D721Med (cell line): ENCODE measurements at regions not wholly inside any gene's neighbourhood (a gene's known extent, or its start where the extent isn't known, plus 50 kb on each side); places are given as distances from the start of the nearest gene placed in this dataset.

Experiments used
- DNase-seq: peaks from one replicate; pipeline ENCODE4 v3.0.0; 2011; ENCODE audit warnings: low spot score; ENCODE audit not compliant: insufficient read length
- FAIRE-seq: peaks from 2 replicates; lab custom pipeline; 2011; peaks lifted over from hg19 to GRCh38; lab: Jason Lieb, UNC
- CTCF ChIP-seq: IDR thresholded peaks from 2 replicates; pipeline ENCODE4 v1.5.1; 2012; ENCODE audit warnings: mild to moderate bottlenecking, control low read depth; ENCODE audit not compliant: insufficient read depth; ENCODE audit errors: missing control alignments

GRCh38 chr12:89289720-89290119 lies 62.6 kb downstream of the DUSP6 start:
- no peak for DNase-seq
- no peak for TF ChIP-seq CTCF
- FAIRE-seq, result no peak

- no peak for TF ChIP-seq CTCF
- DNase-seq (no peak), FAIRE-seq (no peak)
Observed at GRCh38 chr12:89288959-89289358, 63.3 kb downstream of the DUSP6 start.

GRCh38 chr12:89286501-89286900 lies 65.8 kb downstream of the DUSP6 start:
- DNase-seq (no peak), FAIRE-seq (no peak)
- TF ChIP-seq CTCF, result no peak

GRCh38 chr12:89281539-89281867 lies 70.8 kb downstream of the DUSP6 start:
- no peak for TF ChIP-seq CTCF
- FAIRE-seq, result no peak
- DNase-seq, result no peak

- no peak for DNase-seq
- no peak for TF ChIP-seq CTCF
- FAIRE-seq, result no peak
Observed at GRCh38 chr12:89280833-89281538, 71.3 kb downstream of the DUSP6 start.

- no peak for FAIRE-seq
- no peak for TF ChIP-seq CTCF
- DNase-seq, result no peak
Observed at GRCh38 chr12:89279499-89279898, 72.8 kb downstream of the DUSP6 start.

GRCh38 chr12:89278862-89279261 lies 73.4 kb downstream of the DUSP6 start:
- TF ChIP-seq CTCF, result no peak
- DNase-seq (no peak), FAIRE-seq (no peak)
